GM18868 (cell line): ENCODE measurements at regions not wholly inside any gene's neighbourhood (a gene's known extent, or its start where the extent isn't known, plus 50 kb on each side); places are given as distances from the start of the nearest gene placed in this dataset.

Experiments
- ATAC-seq: cut with Tn5 transposase; IDR thresholded peaks from one replicate; pipeline ENCODE4 v1.9.1; 2021; ENCODE audit warnings: mild to moderate bottlenecking, moderate library complexity; ENCODE audit not compliant: unreplicated experiment

GRCh38 chr6:9540534-9541126 is 874.2 kb downstream of the TFAP2A start:
- ATAC-seq = peak; percentile 79

DNA sequence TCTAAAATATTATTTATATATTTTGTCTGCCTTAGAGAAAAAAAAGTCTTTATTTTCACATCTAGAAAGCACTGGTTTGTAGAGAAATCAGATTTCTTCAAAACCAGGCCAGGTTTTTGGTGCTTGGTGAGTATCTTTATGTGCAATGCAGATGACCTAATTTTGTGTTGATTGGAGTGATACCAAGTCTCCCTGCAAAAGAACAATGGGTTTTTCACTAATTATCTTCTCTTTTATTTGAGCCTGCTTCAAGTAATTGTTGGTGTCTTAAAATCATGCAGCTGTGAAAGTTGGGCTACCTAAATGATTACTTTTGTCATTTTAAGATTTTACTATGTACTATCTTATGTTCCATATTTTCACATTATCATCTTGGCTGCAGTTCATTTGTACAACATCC is 874.7 kb downstream of the TFAP2A start:
- no peak for ATAC-seq

- ATAC-seq = no peak
These were observed 875.6 kb downstream of the TFAP2A start for GRCh38 chr6:9539231-9539755.

- no peak for ATAC-seq
These were observed 877.5 kb downstream of the TFAP2A start for GRCh38 chr6:9537381-9537780.

GRCh38 chr6:9535106-9535505 is 879.8 kb downstream of the TFAP2A start:
- no peak for ATAC-seq

DNA sequence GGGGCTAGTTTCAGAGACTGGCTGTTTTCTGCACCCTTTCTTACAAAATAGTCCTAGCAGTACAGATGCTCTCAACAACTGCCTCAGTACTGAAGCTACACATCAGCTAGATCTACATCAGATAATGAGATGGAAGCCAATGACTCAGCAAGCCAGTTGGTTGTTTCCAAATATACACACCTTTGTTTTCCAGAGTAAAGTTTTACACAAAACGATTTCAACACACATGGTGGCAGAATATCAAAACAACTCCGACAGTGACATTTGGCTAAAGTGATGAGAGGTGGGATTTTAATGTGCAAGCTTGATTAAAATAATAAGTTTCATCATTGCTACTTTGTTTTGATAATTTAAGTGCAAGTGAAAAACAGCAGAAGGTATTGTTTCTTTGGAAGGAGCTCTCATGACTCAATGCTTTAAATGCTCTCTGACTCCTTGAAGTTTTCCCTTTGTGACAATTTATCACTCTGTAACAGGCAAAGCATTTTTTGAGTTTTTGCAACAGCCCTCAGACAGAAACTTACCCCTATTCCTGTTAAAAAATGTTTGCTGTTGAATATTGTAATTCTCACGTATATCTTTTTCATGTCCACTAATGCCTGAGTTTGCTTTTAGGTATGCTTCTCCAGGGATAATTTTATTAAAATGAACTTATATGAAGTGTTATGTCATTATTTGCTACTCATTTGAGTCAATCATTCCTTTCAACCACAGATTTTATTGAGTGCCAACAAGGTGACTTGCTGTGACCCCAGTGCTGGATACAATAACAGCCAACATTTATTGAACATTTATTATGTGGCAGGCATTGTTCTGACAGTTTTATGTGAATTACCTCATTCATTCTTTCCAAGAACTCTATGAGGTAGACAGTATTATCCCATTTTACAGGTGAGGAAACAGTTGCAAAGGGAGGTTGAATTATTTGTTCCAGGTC is 882.0 kb downstream of the TFAP2A start:
- ATAC-seq = no peak

GRCh38 chr6:9527679-9528286 is 887.1 kb downstream of the TFAP2A start:
- ATAC-seq = no peak

DNA sequence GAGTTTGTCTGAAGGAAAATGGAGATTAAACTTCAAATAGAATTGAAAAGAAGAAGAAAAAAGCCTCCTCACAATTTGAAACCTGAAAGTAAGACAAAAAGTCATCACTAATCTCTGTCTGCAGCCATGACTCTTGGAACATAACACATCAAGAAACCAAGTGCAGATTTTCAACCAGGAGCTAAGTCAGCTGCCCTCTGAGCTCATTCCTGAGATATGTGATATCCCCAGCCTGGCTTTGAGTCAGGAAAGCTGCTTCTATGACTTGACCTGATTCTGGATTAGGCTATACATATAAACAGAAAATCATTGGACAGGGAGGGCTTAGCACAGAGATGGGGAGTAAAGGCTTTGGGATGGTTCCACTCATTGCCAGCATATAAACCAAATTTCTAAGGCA is 891.4 kb downstream of the TFAP2A start:
- no peak for ATAC-seq

DNA sequence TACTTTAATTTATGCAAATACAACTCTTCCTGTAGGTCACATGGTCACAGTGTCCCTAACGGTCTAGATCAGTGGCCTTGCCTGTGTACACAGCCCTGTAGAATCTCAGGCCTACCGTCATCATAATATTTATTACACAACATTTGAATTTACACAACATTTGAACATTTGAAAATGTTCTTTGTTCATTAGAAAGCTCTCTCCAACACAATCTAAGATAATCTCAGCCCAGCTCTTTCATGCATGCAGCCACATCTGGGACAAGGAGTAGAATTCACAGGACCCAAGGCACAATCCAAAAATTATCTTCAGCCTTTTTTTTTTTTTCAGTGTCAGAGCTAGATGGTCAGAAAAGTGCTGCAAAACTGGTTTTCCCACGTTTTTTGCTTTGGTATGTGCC is 892.8 kb downstream of the TFAP2A start:
- ATAC-seq = no peak

GRCh38 chr6:9521152-9521530 is 893.7 kb downstream of the TFAP2A start:
- peak; percentile 61 for ATAC-seq

- ATAC-seq = peak; percentile 74
These were observed 894.3 kb downstream of the TFAP2A start for GRCh38 chr6:9520417-9521151.

- no peak for ATAC-seq
These were observed 896.4 kb downstream of the TFAP2A start for GRCh38 chr6:9518431-9518830.

GRCh38 chr6:9517806-9518205 is 897.1 kb downstream of the TFAP2A start:
- ATAC-seq = no peak

- ATAC-seq = no peak
These were observed 899.0 kb downstream of the TFAP2A start for GRCh38 chr6:9515633-9516606.

DNA sequence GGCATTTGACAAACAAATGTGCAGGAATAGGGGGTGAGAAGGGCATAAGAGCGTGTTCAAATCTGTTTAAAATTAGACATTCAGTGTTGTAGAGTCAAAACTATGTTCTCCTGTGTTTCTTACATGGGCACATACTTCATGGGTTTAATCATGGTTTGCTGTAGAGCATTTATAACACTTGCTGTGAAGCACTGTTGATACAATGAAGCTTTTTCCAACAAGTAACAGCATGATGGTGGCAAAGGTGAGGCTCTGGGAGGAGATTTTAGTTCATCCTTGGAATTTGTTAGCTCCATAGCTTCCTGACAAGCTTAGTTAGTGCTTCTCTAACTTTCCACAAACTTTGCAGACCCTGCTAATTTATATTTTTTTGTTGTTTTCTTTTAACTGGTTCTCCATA is 900.7 kb downstream of the TFAP2A start:
- ATAC-seq = no peak

DNA sequence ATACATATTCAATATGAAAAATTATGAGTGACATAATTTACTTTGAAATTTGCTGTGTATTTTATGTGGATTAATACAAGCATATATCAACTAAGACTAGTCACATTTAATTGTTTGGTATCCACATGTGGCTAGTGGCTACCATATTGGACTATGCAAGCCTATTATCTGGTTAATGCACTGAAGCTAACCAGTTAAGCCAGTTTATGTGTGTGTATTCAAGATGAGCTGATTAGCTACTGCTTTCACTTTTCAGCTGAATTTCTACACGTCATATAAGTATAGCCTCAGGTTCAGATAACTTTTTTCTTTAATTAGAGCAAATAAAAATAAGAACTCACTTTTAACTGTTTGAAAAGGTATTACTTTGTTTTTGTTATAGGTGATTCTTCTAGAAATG is 903.7 kb downstream of the TFAP2A start:
- no peak for ATAC-seq

DNA sequence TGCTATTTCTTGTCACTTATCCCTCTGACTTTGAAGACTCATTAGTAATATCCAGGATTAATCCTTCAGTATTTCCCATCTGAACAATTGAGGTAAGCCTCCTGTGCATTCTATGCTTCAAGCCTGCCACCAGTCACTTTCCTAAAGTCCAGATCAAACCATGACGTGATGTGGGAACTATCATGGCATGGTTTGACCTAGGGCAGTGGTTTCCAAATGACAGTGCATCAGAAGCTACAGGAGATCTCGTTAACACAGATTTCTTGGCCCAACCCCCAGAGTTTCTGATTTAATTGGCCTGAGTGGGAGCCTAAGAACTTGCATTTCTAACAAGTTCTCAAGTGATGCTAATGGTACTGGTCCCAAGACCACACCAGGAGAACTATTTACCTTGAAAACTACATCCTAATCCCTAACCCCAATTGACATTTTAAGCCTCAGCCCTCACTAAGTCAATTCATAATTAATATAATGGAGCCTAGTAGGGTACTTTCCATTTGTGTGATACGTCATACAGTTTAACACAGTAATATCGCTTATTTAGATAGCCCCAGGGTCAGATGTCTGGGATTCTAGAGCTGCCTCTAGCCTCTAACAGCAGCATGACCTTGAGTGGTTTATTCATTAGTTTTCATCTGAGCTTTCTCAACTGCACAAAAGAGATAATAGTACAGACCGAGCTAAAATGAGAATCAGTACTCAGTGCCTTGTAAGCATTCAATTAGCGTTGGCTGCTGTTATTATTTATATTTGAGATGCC is 907.6 kb downstream of the TFAP2A start:
- peak; percentile 42 for ATAC-seq

DNA sequence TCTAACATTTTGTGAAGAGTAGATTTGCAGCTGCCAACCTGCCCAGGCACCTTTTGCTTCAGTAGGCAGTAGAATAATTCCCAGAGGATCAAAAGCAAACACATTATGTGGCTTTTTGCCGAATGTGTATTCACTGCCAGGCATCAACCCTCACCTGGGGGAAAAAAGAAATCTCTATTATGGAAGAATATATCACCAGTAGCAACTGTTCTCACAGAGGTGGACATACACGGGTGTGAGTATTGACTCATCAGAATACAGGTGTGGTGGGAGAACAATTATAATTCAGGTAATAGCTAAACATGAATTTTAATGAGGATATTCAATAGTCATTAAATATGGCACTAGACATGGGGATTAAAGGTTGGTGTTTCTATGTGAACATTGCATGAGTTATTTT is 910.7 kb downstream of the TFAP2A start:
- ATAC-seq = no peak

GRCh38 chr6:9503111-9503761 is 911.6 kb downstream of the TFAP2A start:
- ATAC-seq = no peak
